ENCODE measurements at regions not wholly inside any gene's neighbourhood (a gene's known extent, or its start where the extent isn't known, plus 50 kb on each side); places are given as distances from the start of the nearest gene placed in this dataset.

GRCh38 chr5:56339732-56340131, 106.6 kb upstream of the ANKRD55 start:
- TF ChIP-seq TCF7L2 (IDR thresholded peaks at IDR 0.05; ENCODE audit: low read depth, low read length) (no peak), POLR2AphosphoS5 (IDR thresholded peaks at IDR 0.05; ENCODE audit: control insufficient read depth, insufficient read depth, low read depth, low read length) (no peak), ZNF408 (CRISPR knock-in tag; IDR thresholded peaks at IDR 0.05; ENCODE audit: low read depth) (no peak), SUPT5H (IDR thresholded peaks at IDR 0.05) (no peak), ZNF644 (tag; IDR thresholded peaks at IDR 0.05; ENCODE audit: low read depth) (no peak), ZBTB8A (IDR thresholded peaks at IDR 0.05; ENCODE audit: partially characterized antibody) (no peak), ZFP30 (CRISPR knock-in tag; IDR thresholded peaks at IDR 0.05; ENCODE audit: borderline replicate concordance) (no peak)

Data from K562 (cell line).